GM21360 (cell line): ENCODE measurements at regions not wholly inside any gene's neighbourhood (a gene's known extent, or its start where the extent isn't known, plus 50 kb on each side); places are given as distances from the start of the nearest gene placed in this dataset.
"Not testable (repeated sequence)": the region's sequence is repeated elsewhere in the genome, so short reads cannot be mapped to it uniquely, and the experiment has no call there.

Experiments
- ATAC-seq: cut with Tn5 transposase; IDR thresholded peaks from one replicate; pipeline ENCODE4 v1.9.1; 2021; ENCODE audit warnings: mild to moderate bottlenecking, moderate library complexity; ENCODE audit not compliant: unreplicated experiment

DNA sequence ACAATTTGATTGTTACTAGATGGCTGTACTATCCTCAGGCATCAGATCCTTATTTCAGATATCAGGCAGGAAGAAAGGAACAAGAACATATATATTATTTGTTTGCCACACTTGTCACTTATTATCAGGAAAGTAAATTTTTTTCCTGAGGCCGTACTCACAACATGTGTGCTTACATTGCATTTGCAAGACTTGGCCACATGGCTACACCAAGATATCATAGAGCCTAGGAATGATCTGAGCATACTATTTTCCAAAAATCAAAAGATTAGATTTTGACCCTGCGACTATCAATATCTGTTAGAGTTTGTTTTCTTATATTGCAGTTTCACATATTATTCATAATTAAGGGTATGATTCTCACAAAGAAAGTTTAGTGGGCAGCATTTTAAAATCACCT lies 426.2 kb upstream of the BCHE start:
- ATAC-seq = no peak

DNA sequence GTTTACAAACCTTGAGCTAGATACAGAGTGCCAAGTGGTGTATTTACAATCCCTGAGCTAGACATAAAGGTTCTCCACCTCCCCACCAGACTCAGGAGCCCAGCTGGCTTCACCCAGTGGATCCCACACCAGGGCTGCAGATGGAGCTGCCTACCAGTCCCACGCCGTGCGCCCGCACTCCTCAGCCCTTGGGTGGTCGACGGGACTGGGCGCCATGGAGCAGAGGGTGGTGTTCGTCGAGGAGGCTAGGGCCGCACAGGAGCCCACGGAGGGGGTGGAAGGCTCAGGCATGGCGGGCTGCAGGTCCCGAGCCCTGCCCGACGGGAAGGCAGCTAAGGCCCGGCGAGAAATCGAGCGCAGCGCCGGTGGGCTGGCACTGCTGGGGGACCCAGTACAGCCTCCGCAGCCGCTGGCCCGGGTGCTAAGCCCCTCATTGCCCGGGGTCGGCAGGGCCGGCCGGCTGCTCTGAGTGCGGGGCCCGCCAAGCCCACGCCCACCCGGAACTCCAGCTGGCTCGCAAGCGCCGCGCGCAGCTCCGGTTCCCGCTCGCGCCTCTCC lies 421.1 kb upstream of the BCHE start:
- ATAC-seq = not testable (repeated sequence)

DNA sequence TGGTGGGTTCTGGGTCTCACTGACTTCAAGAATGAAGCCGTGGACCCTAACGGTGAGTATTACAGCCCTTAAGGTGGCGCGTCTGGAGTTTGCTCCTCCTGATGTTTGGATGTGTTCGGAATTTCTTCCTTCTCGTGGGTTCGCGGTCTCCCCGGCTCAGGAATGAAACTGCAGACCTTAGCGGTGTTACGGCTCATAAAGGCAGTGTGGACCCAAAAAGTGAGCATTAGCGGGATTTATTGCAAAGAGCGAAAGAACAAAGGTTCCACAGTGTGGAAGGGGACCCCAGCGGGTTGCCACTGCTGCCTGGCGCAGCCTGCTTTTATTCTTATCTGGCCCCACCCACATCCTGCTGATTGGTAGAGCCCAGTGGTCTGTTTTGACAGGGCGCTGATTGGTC lies 420.5 kb upstream of the BCHE start:
- no peak for ATAC-seq

DNA sequence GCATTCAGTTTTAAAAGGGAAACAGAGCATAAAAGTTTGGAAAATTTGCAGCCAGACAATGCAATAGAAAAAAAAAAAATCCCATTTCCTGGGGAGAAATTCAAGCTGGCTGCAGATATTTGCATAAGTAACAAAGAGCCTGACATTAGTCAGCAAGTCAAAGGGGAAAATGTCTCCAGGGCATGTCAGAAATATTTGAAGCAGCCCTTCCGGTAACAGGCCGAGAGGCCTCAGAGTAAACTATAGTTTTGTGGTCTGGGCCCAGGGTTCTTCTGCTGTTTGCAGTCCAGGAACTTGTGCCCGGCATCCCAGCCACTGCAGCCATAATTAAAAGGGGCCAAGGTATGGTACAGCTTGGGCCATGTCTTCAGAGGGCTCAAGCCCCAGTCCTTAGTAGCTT lies 411.6 kb upstream of the BCHE start:
- no peak for ATAC-seq

DNA sequence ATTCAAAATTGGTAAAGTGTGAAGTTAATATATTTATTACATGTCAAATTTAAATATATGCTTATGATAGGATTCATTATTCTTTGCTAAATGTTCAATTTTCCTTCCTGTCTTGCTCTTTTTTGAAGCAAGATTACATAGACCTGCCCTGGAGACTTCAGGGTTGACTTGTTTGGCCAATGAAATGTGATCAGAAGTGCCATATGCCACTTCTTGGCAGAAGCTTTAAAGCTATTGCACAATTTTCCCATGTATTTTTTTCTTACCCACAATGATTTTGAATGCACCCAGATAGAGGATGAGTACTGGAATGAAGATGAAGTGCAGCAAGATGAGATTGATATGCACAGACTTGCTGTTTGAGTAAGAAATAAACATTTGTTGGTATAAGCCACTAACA lies 406.3 kb upstream of the BCHE start:
- no peak for ATAC-seq

DNA sequence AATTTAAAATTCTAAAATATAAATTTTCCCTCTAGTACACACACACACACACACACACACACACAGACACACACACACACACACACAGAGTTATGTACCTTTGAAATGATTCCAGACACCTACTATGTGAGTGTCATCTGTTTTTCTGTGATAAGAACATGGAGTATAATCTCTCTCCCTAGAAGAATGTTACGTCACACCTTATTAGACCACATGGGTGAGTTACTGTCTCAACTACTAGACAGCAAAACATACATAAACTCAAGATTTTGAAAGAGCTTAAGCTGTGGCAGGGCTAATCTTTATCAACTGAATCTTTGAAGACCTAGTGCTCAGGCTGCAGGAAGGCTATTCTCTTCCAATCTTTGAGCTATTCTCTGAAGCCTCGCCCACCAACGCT lies 385.9 kb upstream of the BCHE start:
- ATAC-seq = no peak

DNA sequence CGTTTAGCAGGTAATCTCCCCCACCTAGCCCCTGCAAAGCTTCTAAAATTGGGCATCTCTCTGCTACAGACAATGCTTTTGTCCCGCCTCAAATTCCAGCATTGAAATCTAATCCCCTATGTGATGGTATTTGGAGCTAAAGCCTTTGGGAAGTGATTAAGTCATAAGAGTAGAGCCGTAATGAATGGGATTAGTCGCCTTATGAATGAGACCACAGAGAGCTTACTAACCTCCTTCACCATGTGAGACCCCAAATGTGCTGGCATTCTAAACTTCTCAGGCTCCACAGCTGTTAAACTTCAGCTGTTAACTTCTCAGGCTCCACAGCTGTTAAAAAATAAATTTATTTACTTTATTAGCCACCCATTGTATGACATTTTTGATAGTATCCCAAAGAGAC lies 374.2 kb upstream of the BCHE start:
- ATAC-seq = no peak

DNA sequence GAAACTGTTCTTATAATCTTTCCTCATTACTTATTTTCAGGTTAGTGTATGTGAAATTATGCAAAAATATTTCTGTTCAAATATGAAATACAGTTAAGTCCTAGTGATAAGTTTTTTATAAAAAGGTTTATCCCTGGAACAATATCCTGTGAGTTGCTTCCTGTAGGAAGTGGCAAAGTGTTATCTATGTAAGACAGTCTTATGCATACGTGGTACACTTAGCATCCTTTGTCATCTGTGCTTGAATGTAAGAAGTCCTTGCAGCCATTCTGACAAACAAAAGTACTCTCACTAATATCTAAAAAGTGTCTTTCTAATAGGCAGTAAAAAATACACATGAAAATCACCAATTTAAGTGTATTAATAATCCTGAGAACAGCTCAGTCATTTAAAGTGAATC lies 372.5 kb upstream of the BCHE start:
- no peak for ATAC-seq

DNA sequence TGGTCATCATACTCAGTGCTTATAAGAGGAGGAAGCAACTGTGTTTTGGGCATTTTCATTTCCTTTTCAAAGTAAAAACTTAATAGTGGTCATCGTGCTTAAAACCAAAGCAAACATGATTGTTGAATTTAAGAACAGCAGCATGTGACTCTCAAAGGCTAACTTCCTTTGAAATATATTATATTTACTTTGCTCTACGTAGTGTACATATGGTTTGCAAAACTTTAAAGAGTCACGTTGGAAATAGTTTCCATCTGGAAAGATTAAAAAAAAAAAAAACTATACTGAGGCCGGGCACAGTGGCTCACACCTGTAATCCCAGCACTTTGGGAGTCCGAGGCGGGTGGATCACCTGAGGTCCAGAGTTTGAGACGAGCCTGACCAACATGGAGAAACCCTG lies 367.9 kb upstream of the BCHE start:
- no peak for ATAC-seq

DNA sequence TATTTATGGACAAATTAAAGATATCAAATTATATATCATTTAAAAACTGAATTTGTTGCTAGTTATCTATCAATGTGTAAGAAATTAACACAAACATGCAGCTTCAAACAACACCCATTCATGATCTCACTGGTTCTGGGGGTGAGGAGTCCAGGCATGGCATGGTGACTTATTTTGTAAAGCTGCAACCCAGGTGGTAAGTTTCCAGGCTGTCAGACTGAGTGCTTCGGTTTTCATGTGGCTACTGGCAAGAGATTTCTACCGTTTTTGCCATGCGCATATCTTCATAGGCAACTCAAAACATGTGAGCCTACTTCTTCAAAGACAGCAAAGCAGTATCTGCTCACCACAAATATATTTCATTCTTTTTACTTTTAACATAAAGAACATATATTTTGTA lies 364.3 kb upstream of the BCHE start:
- no peak for ATAC-seq

DNA sequence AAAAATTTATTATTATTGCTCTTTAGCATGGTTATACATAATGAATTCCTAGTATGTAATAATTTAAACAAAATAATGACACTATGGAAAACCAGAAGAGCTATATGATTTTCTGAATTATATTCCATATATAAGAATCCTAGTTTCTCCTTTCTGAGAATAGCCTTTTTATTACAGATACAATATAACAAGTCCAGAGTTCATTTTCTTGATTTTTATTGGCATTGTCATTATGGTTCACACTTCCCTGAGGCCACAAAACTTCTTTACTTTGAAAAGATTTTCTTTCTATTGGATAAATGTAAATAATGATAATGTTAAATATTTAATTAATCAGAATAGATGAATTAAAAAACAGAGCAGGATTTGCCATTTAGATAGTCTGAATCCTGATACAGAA lies 362.3 kb upstream of the BCHE start:
- ATAC-seq = no peak

DNA sequence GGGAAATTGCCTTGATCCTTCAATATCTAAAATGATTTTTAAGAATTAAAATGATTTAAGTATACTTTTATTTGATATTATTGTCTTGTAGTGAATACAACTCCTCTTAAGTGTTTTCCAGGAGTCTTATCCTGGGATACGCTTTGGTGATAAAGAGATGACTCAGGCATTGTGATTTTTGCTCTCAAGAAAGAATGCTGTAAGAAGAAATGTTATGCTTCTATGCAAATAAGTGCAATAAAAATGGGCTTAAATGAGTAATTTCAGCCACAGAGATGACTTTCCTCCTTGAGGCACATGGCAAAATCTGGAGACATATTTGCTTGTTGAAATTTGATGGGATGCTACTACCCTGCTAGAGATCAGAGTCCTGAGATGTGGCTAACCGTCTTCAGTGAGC lies 358.6 kb upstream of the BCHE start:
- ATAC-seq = no peak

DNA sequence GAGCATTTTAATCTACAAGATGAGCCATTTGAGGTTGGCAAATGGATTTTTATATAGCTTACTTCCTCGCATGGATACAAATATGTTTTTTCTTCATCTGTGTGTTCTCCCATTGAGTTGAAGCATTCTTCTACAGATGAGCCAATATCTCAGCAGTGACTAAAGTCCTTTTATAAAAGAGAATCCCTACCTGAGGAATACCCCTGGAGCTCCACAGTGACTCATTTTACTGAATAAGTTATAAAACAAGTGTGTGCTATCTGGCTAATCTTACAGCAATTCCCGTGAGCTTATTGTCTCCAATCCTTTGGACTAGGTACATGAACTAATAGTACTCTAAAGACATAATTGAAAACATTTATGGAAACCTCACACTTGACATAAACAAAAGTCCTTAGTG lies 354.2 kb upstream of the BCHE start:
- ATAC-seq = no peak

DNA sequence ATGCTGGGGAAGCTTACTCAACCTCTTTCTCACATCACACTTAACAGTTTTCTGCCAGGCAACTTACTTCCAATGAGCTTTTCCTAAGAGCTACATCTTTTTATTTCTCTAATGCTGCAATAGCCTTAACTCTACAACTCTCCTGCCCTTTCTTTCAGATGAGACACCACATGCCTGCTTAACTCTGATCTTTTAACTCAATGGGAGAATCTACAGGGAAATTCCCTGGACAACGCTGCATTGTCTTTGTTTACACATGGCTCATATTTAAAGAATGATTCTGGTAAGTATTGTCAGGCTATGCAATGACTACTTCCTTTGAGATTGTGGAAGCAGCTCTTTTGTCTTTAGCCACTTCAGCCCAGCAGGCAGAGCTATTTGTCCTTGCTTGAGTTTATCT lies 353.1 kb upstream of the BCHE start:
- no peak for ATAC-seq

DNA sequence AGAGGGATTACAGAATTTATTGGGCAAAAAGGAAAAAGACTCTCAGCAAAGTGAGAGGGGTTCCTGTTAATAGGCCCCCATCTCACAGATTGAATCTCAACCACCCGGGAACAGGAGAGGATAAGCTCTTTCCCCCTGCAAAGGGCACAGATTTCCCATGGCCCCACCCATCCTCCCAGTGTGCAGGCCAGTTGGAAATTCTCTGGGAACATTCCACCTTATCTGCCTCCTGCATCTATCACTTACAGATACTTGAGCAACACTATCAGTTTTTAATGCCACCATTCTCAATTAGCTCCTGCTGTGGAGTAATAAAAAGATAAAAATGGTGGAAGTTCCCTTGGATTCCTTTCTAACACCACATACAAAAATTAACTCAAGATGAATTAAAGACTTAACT lies 350.0 kb upstream of the BCHE start:
- no peak for ATAC-seq

DNA sequence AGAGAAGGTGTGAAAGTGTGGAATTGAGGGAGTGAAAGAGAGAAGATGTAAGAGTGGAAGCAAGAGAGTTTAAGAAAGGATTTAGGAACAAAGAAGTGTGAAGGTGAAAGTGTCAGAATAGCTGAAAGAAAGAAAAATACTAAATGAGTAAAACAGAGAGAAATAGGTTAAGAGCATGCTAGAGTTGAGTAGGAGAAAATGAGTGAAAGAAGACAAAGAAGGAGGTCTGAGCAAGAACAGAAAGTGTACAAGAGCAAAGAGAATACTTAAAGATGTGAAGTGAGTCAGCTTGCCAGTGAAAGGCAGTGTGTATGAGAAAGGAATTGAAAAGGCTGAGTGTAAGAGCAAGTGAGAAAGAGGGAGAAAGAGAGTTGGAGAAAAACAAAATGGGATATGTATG lies 348.8 kb upstream of the BCHE start:
- no peak for ATAC-seq

DNA sequence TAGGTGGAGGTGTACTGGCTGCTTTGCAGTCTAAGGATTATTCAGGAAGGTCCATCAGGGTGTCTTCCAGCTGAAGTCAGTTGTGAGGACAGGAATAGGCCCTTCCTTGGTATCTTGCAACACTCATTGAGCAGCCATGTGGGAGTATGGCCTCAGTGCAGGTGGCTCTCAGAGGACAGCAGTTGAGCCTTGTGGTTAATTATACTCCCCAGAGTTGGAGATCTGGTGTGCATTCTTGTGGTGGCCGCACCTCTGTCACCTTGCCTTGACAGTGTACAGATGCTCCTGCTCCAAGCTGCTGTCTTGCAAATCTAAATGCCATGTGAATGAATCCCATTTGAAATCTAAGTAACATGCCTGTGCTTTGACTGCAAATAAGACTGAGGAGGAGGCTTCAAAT lies 339.9 kb upstream of the BCHE start:
- ATAC-seq = no peak

DNA sequence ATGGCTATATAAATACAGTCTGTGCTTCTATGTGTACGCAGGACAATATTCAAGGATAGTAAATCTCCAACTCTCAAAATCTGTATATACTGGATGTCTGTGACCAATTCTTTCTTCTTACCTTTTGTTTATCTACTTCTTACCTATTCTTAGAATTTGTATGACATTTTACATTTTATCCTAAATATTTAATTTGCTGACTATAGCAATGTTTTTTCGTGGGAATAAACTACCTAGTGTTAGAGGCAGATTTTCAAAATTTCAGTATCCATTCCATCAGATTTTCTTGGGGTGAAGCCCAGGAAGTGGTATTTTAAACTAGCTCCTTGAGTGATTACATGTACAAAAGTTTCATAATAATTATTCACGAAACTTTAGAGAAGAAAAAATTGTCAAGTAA lies 334.5 kb upstream of the BCHE start:
- ATAC-seq = no peak

DNA sequence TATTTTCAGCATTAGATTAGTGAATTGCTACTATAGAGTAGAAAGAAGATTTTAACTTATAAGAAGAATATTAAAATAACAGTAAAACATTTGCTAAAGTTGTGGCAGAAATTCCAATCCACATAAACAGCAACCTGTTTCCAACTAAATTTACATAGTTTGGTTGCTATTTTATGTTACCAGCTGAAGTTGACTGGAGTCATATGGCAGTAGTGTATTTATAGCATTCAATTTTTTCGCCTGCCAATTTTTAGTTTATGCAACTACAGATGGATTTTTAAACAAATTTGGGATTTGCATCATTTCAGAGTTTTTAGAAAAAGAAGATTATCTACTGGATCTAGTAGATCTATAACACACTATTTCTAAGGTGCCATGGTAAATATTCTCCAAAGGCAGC lies 332.5 kb upstream of the BCHE start:
- ATAC-seq = no peak

DNA sequence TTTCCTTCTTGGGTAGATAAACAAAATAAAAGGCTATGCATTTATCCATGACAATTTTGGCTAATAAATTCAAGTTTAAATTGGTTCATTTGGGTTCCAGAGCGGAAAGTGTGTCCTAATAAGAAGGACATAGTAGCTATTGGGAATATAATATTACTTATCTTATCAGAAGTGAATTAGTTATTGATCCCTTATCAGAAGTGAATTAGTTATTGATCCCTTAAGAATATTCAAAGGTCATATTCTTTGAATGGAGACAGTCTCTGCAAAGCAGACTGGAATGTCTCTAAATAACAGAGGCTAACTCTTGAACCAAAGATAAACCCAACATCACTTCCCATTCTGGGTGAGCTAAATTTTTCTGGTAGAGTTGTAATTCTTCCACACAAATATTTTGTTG lies 290.7 kb upstream of the BCHE start:
- no peak for ATAC-seq

DNA sequence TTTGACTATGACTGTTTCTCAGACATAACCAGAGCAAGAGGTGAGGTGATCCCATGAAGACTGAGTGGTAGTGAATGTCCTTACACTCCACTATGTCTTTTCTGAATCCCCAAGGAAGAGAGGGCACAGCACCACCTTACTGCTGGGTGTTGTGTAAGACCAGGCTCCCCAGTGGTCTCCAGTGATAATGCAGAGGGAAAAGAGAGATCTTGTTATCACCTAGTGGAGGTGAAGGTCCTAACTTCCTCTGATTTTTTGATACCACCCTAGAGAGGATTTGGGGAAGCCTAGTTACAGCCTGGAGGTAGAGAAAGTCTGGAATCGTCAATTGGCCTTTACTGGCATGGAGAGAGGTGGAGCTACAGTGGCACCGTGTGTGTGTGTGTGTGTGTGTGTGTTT lies 288.0 kb upstream of the BCHE start:
- ATAC-seq = no peak

DNA sequence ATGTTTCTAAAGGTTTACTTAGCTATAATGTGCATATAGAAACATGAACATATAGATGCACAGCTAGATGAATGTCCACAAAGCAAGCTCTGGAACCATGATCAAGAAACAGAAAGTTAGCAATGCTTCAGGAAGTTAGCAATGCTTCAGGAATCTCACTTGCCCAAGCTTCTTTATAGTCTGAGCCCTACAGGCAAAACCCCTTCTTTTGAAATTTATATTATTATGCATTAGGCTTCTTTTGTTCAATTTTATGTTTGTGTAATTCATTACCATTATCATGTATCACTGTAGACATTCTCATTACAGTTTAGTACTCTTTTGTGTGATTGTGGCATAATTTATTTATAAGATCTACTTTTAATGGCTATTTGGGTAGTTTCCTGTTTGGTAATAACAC lies 286.4 kb upstream of the BCHE start:
- ATAC-seq = no peak

DNA sequence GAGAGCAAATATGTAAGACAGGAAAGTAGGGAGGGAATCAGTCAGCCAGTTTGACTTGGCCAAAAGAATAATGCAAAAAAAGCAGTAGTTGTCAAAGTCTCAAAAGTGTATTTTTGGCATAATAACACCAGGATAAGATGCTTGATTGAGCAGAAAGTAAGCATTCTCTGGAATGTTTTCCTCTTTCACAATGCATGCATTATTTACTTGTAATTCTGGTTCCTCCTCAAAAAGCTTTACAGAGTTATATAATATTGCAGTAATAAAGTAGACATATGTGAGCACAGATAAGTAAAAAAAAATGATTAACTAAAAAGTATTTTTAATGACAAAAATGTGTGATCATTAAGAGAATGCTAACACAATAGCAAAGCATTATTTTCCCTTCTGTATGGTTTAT lies 285.9 kb upstream of the BCHE start:
- ATAC-seq = no peak

DNA sequence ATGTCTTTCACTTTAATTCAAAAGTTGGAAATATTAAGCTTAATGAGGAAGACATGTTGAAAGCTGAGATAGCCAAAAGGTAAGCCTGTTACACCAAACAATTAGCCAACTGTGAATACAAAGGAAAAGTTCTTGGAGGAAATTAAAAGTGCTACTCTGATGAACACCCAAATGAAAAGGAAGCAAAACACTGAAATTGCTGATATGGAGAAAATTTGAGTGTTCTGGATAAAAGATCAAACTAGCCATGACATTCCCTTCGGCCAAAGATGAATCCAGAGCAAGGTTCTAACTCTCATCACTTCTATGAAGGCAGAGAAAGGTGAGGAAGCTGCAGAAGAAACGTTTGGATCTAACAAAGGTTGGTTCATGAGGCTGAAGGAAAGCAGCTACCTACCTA lies 280.8 kb upstream of the BCHE start:
- ATAC-seq = no peak
